ENCODE measurements at regions not wholly inside any gene's neighbourhood (a gene's known extent, or its start where the extent isn't known, plus 50 kb on each side); places are given as distances from the start of the nearest gene placed in this dataset.

DNA sequence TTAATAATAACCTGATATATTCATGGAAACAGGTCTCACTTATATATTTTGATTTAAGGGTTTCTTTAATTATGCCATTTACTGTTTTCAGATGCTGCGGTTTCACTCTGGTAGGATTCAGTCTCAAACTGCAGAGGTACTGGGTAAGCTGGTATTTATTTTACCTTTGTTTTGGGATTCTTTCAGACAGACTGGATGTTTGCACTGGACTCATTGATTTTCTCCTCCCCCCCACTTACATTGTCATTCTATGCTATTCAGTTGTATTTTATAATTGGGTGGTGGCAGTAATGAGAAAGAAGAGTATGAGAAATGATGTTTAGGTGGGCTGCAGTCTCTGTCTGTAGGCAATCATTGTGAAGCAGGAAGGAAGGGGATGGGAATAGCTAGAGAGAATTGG lies 155.6 kb downstream of the AQP4 start:
- no peaks in the 10 kb centered on the region for H4K20me1 ChIP-seq (ENCODE audit: insufficient read depth, poor library complexity, severe bottlenecking)
- no peak overlapping the region for H3K4me3 ChIP-seq
- H3K36me3 ChIP-seq (replicated peaks; ENCODE audit: insufficient read depth, low read depth): no peaks in the 10 kb centered on the region
- peaks cover 3% of the 10 kb centered on the region for H3K27me3 ChIP-seq
- H3K4me2 ChIP-seq: no peak overlapping the region
- H3K4me1 ChIP-seq (ENCODE audit: insufficient read depth): no peaks in the 10 kb centered on the region
- H3K27ac ChIP-seq: no peak overlapping the region
- WGBS (ENCODE audit: low lambda C conversion rate, missing lambda C conversion rate): 86% methylated on average over 1 of the region's 1 CpG
- no peaks in the 10 kb centered on the region for H3K79me2 ChIP-seq
- no peak for DNase-seq (ENCODE audit: low spot score)
- no peaks in the 10 kb centered on the region for H3K9me2 ChIP-seq (replicated peaks; ENCODE audit: insufficient read depth)
- no peak overlapping the region for H2AFZ ChIP-seq
- TF ChIP-seq EZH2phosphoT487 (IDR thresholded peaks at IDR 0.05; ENCODE audit: low read depth, severe bottlenecking, unreplicated experiment) (no peak), CTCF (IDR thresholded peaks at IDR 0.05; ENCODE audit: poor library complexity) (no peak), EZH2 (IDR thresholded peaks at IDR 0.05; ENCODE audit: borderline replicate concordance) (no peak)
- no peaks in the 10 kb centered on the region for H3K9me3 ChIP-seq (ENCODE audit: low read depth)

GRCh38 chr18:26708806-26709716 lies 156.4 kb downstream of the AQP4 start:
- H3K9me2 ChIP-seq (replicated peaks; ENCODE audit: insufficient read depth): no peaks in the 10 kb centered on the region
- no peaks in the 10 kb centered on the region for H3K36me3 ChIP-seq (replicated peaks; ENCODE audit: insufficient read depth, low read depth)
- H3K4me3 ChIP-seq: no peak overlapping the region
- H3K27me3 ChIP-seq: peaks cover 3% of the 10 kb centered on the region
- H3K4me1 ChIP-seq (ENCODE audit: insufficient read depth): no peaks in the 10 kb centered on the region
- H3K27ac ChIP-seq: no peak overlapping the region
- TF ChIP-seq CTCF (IDR thresholded peaks at IDR 0.05; ENCODE audit: poor library complexity) (no peak), EZH2phosphoT487 (IDR thresholded peaks at IDR 0.05; ENCODE audit: low read depth, severe bottlenecking, unreplicated experiment) (no peak), EZH2 (IDR thresholded peaks at IDR 0.05; ENCODE audit: borderline replicate concordance) (no peak)
- WGBS (ENCODE audit: low lambda C conversion rate, missing lambda C conversion rate): 87% methylated on average over 7 of the region's 7 CpGs
- no peak for DNase-seq (ENCODE audit: low spot score)
- no peaks in the 10 kb centered on the region for H4K20me1 ChIP-seq (ENCODE audit: insufficient read depth, poor library complexity, severe bottlenecking)
- H3K9me3 ChIP-seq (ENCODE audit: low read depth): no peaks in the 10 kb centered on the region
- no peak overlapping the region for H3K4me2 ChIP-seq
- no peaks in the 10 kb centered on the region for H3K79me2 ChIP-seq
- no peak overlapping the region for H2AFZ ChIP-seq

- Histone ChIP-seq H3K4me2 (no peak overlapping the region), H3K27ac (no peak overlapping the region)
These were observed 158.6 kb downstream of the AQP4 start for GRCh38 chr18:26706911-26707351.

More at GRCh38 chr18:26706911-26707351, 158.6 kb downstream of the AQP4 start:
- Histone ChIP-seq H3K27me3 (peaks cover 3% of the 10 kb centered on the region), H3K4me3 (no peak overlapping the region), H3K36me3 (replicated peaks; ENCODE audit: insufficient read depth, low read depth) (no peaks in the 10 kb centered on the region), H3K79me2 (no peaks in the 10 kb centered on the region), H3K9me2 (replicated peaks; ENCODE audit: insufficient read depth) (no peaks in the 10 kb centered on the region), H3K9me3 (ENCODE audit: low read depth) (no peaks in the 10 kb centered on the region), H2AFZ (no peak overlapping the region), H4K20me1 (ENCODE audit: insufficient read depth, poor library complexity, severe bottlenecking) (no peaks in the 10 kb centered on the region), H3K4me1 (ENCODE audit: insufficient read depth) (no peaks in the 10 kb centered on the region)
- WGBS (ENCODE audit: low lambda C conversion rate, missing lambda C conversion rate): 76% methylated on average over 10 of the region's 10 CpGs
- no peak for TF ChIP-seq EZH2phosphoT487 (IDR thresholded peaks at IDR 0.05; ENCODE audit: low read depth, severe bottlenecking, unreplicated experiment)
- no peak for TF ChIP-seq CTCF (IDR thresholded peaks at IDR 0.05; ENCODE audit: poor library complexity)
- no peak for TF ChIP-seq EZH2 (IDR thresholded peaks at IDR 0.05; ENCODE audit: borderline replicate concordance)
- no peak for DNase-seq (ENCODE audit: low spot score)
